Neuron (in vitro differentiated cells): ENCODE measurements at regions not wholly inside any gene's neighbourhood (a gene's known extent, or its start where the extent isn't known, plus 50 kb on each side); places are given as distances from the start of the nearest gene placed in this dataset.

Experiments used
- H2AFZ ChIP-seq: one replicate; pipeline ENCODE4 v1.6.1; 2013; ENCODE audit warnings: low read depth, mild to moderate bottlenecking, inconsistent platforms, low read length, moderate library complexity
- H3K27me3 ChIP-seq: one replicate; pipeline ENCODE4 v1.6.1; 2013; ENCODE audit warnings: low read length; ENCODE audit not compliant: insufficient read depth
- H3K36me3 ChIP-seq: one replicate; pipeline ENCODE4 v1.6.1; 2013; ENCODE audit warnings: low read length; ENCODE audit not compliant: insufficient read depth
- H3K4me1 ChIP-seq: one replicate; pipeline ENCODE4 v1.6.1; 2013; ENCODE audit warnings: low read length; ENCODE audit not compliant: insufficient read depth
- H3K4me3 ChIP-seq: 2 replicates; pipeline ENCODE4 v1.5.1; 2013; ENCODE audit warnings: mild to moderate bottlenecking, low read length, moderate library complexity
- H3K9me3 ChIP-seq: one replicate; pipeline ENCODE4 v1.6.1; 2013; ENCODE audit warnings: low read length

GRCh38 chr5:93019896-93020295 lies 561.1 kb downstream of the NR2F1-AS1 start:
- no peaks in the 10 kb centered on the region for H3K4me1 ChIP-seq
- no peak overlapping the region for H3K4me3 ChIP-seq
- H2AFZ ChIP-seq: no peak overlapping the region
- H3K9me3 ChIP-seq: no peaks in the 10 kb centered on the region
- no peaks in the 10 kb centered on the region for H3K27me3 ChIP-seq
- H3K36me3 ChIP-seq: no peaks in the 10 kb centered on the region

- Histone ChIP-seq H3K27me3 (no peaks in the 10 kb centered on the region), H3K9me3 (no peaks in the 10 kb centered on the region), H3K4me1 (no peaks in the 10 kb centered on the region), H3K4me3 (no peak overlapping the region), H2AFZ (no peak overlapping the region), H3K36me3 (no peaks in the 10 kb centered on the region)
These were observed 562.6 kb downstream of the NR2F1-AS1 start for GRCh38 chr5:93018461-93018860.

- Histone ChIP-seq H3K4me3 (no peak overlapping the region), H3K9me3 (no peaks in the 10 kb centered on the region), H3K27me3 (no peaks in the 10 kb centered on the region), H3K36me3 (no peaks in the 10 kb centered on the region), H3K4me1 (no peaks in the 10 kb centered on the region), H2AFZ (no peak overlapping the region)
These were observed 563.2 kb downstream of the NR2F1-AS1 start for GRCh38 chr5:93017849-93018248.

GRCh38 chr5:93017376-93017775 lies 563.6 kb downstream of the NR2F1-AS1 start:
- H3K27me3 ChIP-seq: no peaks in the 10 kb centered on the region
- no peak overlapping the region for H3K4me3 ChIP-seq
- H3K36me3 ChIP-seq: no peaks in the 10 kb centered on the region
- no peak overlapping the region for H2AFZ ChIP-seq
- H3K4me1 ChIP-seq: no peaks in the 10 kb centered on the region
- no peaks in the 10 kb centered on the region for H3K9me3 ChIP-seq

- Histone ChIP-seq H3K27me3 (no peaks in the 10 kb centered on the region), H3K36me3 (no peaks in the 10 kb centered on the region), H3K4me3 (no peak overlapping the region), H2AFZ (no peak overlapping the region), H3K9me3 (peaks cover 2% of the 10 kb centered on the region), H3K4me1 (no peaks in the 10 kb centered on the region)
These were observed 570.4 kb downstream of the NR2F1-AS1 start for GRCh38 chr5:93010616-93011015.

- Histone ChIP-seq H3K4me1 (no peaks in the 10 kb centered on the region), H3K36me3 (no peaks in the 10 kb centered on the region), H2AFZ (no peak overlapping the region), H3K9me3 (peaks cover 2% of the 10 kb centered on the region), H3K27me3 (no peaks in the 10 kb centered on the region), H3K4me3 (no peak overlapping the region)
These were observed 571.0 kb downstream of the NR2F1-AS1 start for GRCh38 chr5:93010037-93010436.

- Histone ChIP-seq H3K27me3 (no peaks in the 10 kb centered on the region), H3K9me3 (peaks cover 2% of the 10 kb centered on the region), H3K4me3 (no peak overlapping the region), H3K4me1 (no peaks in the 10 kb centered on the region), H2AFZ (no peak overlapping the region), H3K36me3 (no peaks in the 10 kb centered on the region)
These were observed 572.4 kb downstream of the NR2F1-AS1 start for GRCh38 chr5:93008502-93009207.

- Histone ChIP-seq H2AFZ (no peak overlapping the region), H3K27me3 (no peaks in the 10 kb centered on the region), H3K36me3 (no peaks in the 10 kb centered on the region), H3K4me1 (no peaks in the 10 kb centered on the region), H3K4me3 (no peak overlapping the region), H3K9me3 (peaks cover 2% of the 10 kb centered on the region)
These were observed 574.1 kb downstream of the NR2F1-AS1 start for GRCh38 chr5:93006915-93007314.

GRCh38 chr5:92998456-92998855 lies 582.6 kb downstream of the NR2F1-AS1 start:
- peaks cover 7% of the 10 kb centered on the region for H3K9me3 ChIP-seq
- no peaks in the 10 kb centered on the region for H3K27me3 ChIP-seq
- peak overlapping the region; percentile 38 for H2AFZ ChIP-seq
- no peaks in the 10 kb centered on the region for H3K36me3 ChIP-seq
- no peak overlapping the region for H3K4me3 ChIP-seq
- H3K4me1 ChIP-seq: no peaks in the 10 kb centered on the region

GRCh38 chr5:92994392-92994791 lies 586.6 kb downstream of the NR2F1-AS1 start:
- Histone ChIP-seq H3K36me3 (no peaks in the 10 kb centered on the region), H2AFZ (no peak overlapping the region), H3K9me3 (peaks cover under 1% of the 10 kb centered on the region), H3K4me1 (peaks cover 28% of the 10 kb centered on the region), H3K27me3 (no peaks in the 10 kb centered on the region), H3K4me3 (no peak overlapping the region)

GRCh38 chr5:92992073-92992472 lies 588.9 kb downstream of the NR2F1-AS1 start:
- Histone ChIP-seq H3K4me1 (peaks cover 28% of the 10 kb centered on the region), H3K4me3 (no peak overlapping the region), H3K27me3 (no peaks in the 10 kb centered on the region), H2AFZ (no peak overlapping the region), H3K36me3 (no peaks in the 10 kb centered on the region), H3K9me3 (no peaks in the 10 kb centered on the region)

- Histone ChIP-seq H3K27me3 (no peaks in the 10 kb centered on the region), H3K9me3 (no peaks in the 10 kb centered on the region), H3K36me3 (no peaks in the 10 kb centered on the region), H3K4me3 (no peak overlapping the region), H2AFZ (no peak overlapping the region), H3K4me1 (peaks cover 28% of the 10 kb centered on the region)
These were observed 589.4 kb downstream of the NR2F1-AS1 start for GRCh38 chr5:92991581-92992067.

GRCh38 chr5:92990771-92991170 lies 590.2 kb downstream of the NR2F1-AS1 start:
- Histone ChIP-seq H3K9me3 (no peaks in the 10 kb centered on the region), H3K27me3 (no peaks in the 10 kb centered on the region), H3K4me1 (peaks cover 28% of the 10 kb centered on the region), H2AFZ (no peak overlapping the region), H3K4me3 (no peak overlapping the region), H3K36me3 (no peaks in the 10 kb centered on the region)

- Histone ChIP-seq H2AFZ (no peak overlapping the region), H3K9me3 (no peaks in the 10 kb centered on the region), H3K27me3 (no peaks in the 10 kb centered on the region), H3K36me3 (no peaks in the 10 kb centered on the region), H3K4me1 (peaks cover 45% of the 10 kb centered on the region), H3K4me3 (no peak overlapping the region)
These were observed 600.0 kb downstream of the NR2F1-AS1 start for GRCh38 chr5:92981001-92981400.
